H1 (cell line): ENCODE measurements at regions not wholly inside any gene's neighbourhood (a gene's known extent, or its start where the extent isn't known, plus 50 kb on each side); places are given as distances from the start of the nearest gene placed in this dataset.

Experiments
- CTCF ChIA-PET: fragments of 300-600 bp; sonication (Branson Sonifier 250); formaldehyde crosslinking; loops from one replicate; lab custom pipeline; 2021; ENCODE audit not compliant: partially characterized antibody; lab: Charles Lee
- POLR2A ChIA-PET: fragments of 300-600 bp; sonication (Branson Sonifier 250); formaldehyde crosslinking; loops from one replicate; lab custom pipeline; 2021; ENCODE audit warnings: inconsistent platforms; ENCODE audit not compliant: partially characterized antibody; lab: Charles Lee
- DNase-seq, 2 experiments: peaks; one replicate each; pipeline versions ENCODE4 v3.0.0 to v3.0.0-alpha.2; 2010 to 2022; ENCODE audit warnings: low spot score in 2 of 2, low read depth in 1 of 2, mixed read lengths in 1 of 2
- FAIRE-seq: peaks from 2 replicates; lab custom pipeline; 2011; peaks lifted over from hg19 to GRCh38; lab: Jason Lieb, UNC
- H2AFZ ChIP-seq: 2 replicates; pipeline ENCODE4 v1.8.1; 2012; ENCODE audit warnings: low read length, inconsistent platforms
- H2AK5ac ChIP-seq: 2 replicates; pipeline ENCODE4 v1.6.1; 2013; ENCODE audit warnings: low read depth, low read length
- H2BK120ac ChIP-seq: replicated peaks from 2 replicates; pipeline ENCODE3; 2013; ENCODE audit warnings: low read depth, low read length, inconsistent platforms
- H2BK12ac ChIP-seq: 2 replicates; pipeline ENCODE4 v1.6.1; 2013; ENCODE audit warnings: low read depth, low read length
- H2BK15ac ChIP-seq: 2 replicates; pipeline ENCODE4 v1.6.1; 2013; ENCODE audit warnings: low read length
- H2BK20ac ChIP-seq: 2 replicates; pipeline ENCODE4 v1.6.1; 2013; ENCODE audit warnings: low read length
- H2BK5ac ChIP-seq: 2 replicates; pipeline ENCODE4 v1.6.1; 2013; ENCODE audit warnings: low read depth, low read length
- H3K14ac ChIP-seq: 2 replicates; pipeline ENCODE4 v1.6.1; 2013; ENCODE audit warnings: inconsistent platforms; ENCODE audit not compliant: insufficient read length
- H3K18ac ChIP-seq: 2 replicates; pipeline ENCODE4 v1.6.1; 2013; ENCODE audit warnings: low read length; ENCODE audit errors: extremely low read depth
- H3K23ac ChIP-seq: 2 replicates; pipeline ENCODE4 v1.6.1; 2013; ENCODE audit warnings: inconsistent platforms; ENCODE audit not compliant: insufficient read length
- H3K23me2 ChIP-seq: 2 replicates; pipeline ENCODE4 v1.6.1; 2013; ENCODE audit warnings: low read depth, low read length
- H3K27ac ChIP-seq: 2 replicates; pipeline ENCODE4 v1.6.1; 2011; ENCODE audit warnings: low read depth, low read length, inconsistent platforms
- H3K27me3 ChIP-seq, 4 experiments: replicated peaks in 1 of 4; 1 replicate in 1 of 4; 2 replicates in 3 of 4; pipeline versions ENCODE4 v1.6.1 to v1.8.1; 2011 to 2013; ENCODE audit warnings: low read length in 3 of 4, mild to moderate bottlenecking in 3 of 4, inconsistent platforms in 2 of 4, mixed read lengths in 2 of 4, moderate library complexity in 1 of 4; ENCODE audit not compliant: control insufficient read depth in 3 of 4, insufficient read depth in 3 of 4; ENCODE audit errors: extremely low read depth in 1 of 4
- H3K36me3 ChIP-seq, 4 experiments: 2 replicates each; pipeline versions ENCODE4 v1.6.1 to v1.8.1; 2011 to 2013; ENCODE audit warnings: mild to moderate bottlenecking in 4 of 4, low read length in 3 of 4, moderate library complexity in 2 of 4, control low read depth in 1 of 4, inconsistent platforms in 1 of 4; ENCODE audit not compliant: insufficient read depth in 4 of 4, control insufficient read depth in 2 of 4
- H3K4ac ChIP-seq: replicated peaks from 2 replicates; pipeline ENCODE3; 2013; ENCODE audit warnings: low read length, low read depth, mixed read lengths, inconsistent platforms; ENCODE audit not compliant: insufficient read length
- H3K4me1 ChIP-seq, 4 experiments: replicated peaks in 1 of 4; 1 replicate in 1 of 4; 2 replicates in 3 of 4; pipeline versions ENCODE4 v1.6.1 to v1.8.1; 2011 to 2013; ENCODE audit warnings: low read length in 3 of 4, inconsistent platforms in 2 of 4, mixed read lengths in 1 of 4; ENCODE audit not compliant: insufficient read depth in 4 of 4, control insufficient read depth in 3 of 4
- H3K4me2 ChIP-seq, 2 experiments: 2 replicates each; pipeline versions ENCODE4 v1.6.1 to v1.8.1; 2011 to 2013; ENCODE audit warnings: low read depth in 2 of 2, low read length in 2 of 2, control low read depth in 1 of 2, inconsistent platforms in 1 of 2, mild to moderate bottlenecking in 1 of 2; ENCODE audit not compliant: insufficient read depth in 1 of 2
- H3K4me3 ChIP-seq, 4 experiments: fragments of 200-600, 300-600 bp in 1 of 4; sonication (generic), shearing (Covaris generic), sonication (Bioruptor Twin) in 1 of 4; 2 replicates each; pipeline versions ENCODE4 v1.5.1 to v1.8.1; 2011 to 2016; ENCODE audit warnings: low read length in 4 of 4, low read depth in 3 of 4, control low read depth in 2 of 4, inconsistent platforms in 2 of 4, mild to moderate bottlenecking in 2 of 4, mixed read lengths in 1 of 4, moderate library complexity in 1 of 4; ENCODE audit not compliant: insufficient read depth in 2 of 4; ENCODE audit errors: extremely low read depth in 1 of 4
- H3K56ac ChIP-seq: replicated peaks from 2 replicates; pipeline ENCODE3; 2013; ENCODE audit warnings: low read depth, mild to moderate bottlenecking, mixed read lengths, low read length, inconsistent platforms; ENCODE audit not compliant: insufficient read length
- H3K79me1 ChIP-seq: 2 replicates; pipeline ENCODE4 v1.6.1; 2013; ENCODE audit warnings: low read depth, low read length, control low read depth
- H3K79me2 ChIP-seq, 2 experiments: 2 replicates each; pipeline versions ENCODE4 v1.6.1 to v1.8.1; 2012 to 2013; ENCODE audit warnings: low read length in 2 of 2, mild to moderate bottlenecking in 2 of 2, inconsistent platforms in 1 of 2; ENCODE audit not compliant: insufficient read depth in 2 of 2, control insufficient read depth in 1 of 2
- H3K9ac ChIP-seq, 4 experiments: replicated peaks in 1 of 4; 1 replicate in 1 of 4; 2 replicates in 3 of 4; pipeline versions ENCODE4 v1.6.1 to v1.8.1; 2011 to 2013; ENCODE audit warnings: low read depth in 3 of 4, low read length in 3 of 4, control low read depth in 2 of 4, mild to moderate bottlenecking in 2 of 4, moderate library complexity in 2 of 4, inconsistent platforms in 1 of 4; ENCODE audit errors: extremely low read depth in 1 of 4
- H3K9me3 ChIP-seq, 2 experiments: 2 replicates each; pipeline versions ENCODE4 v1.6.1 to v1.8.1; 2012 to 2013; ENCODE audit warnings: mild to moderate bottlenecking in 2 of 2, moderate library complexity in 2 of 2, control low read depth in 1 of 2, inconsistent platforms in 1 of 2, low read depth in 1 of 2, low read length in 1 of 2, mixed read lengths in 1 of 2; ENCODE audit not compliant: insufficient read depth in 2 of 2
- H4K20me1 ChIP-seq, 2 experiments: replicated peaks in 1 of 2; 2 replicates each; pipeline versions ENCODE3 to v1.8.1; 2011 to 2013; ENCODE audit warnings: inconsistent platforms in 2 of 2, low read length in 2 of 2, mild to moderate bottlenecking in 1 of 2; ENCODE audit not compliant: insufficient read depth in 2 of 2, control insufficient read depth in 1 of 2
- H4K5ac ChIP-seq: 2 replicates; pipeline ENCODE4 v1.6.1; 2013; ENCODE audit warnings: low read length, low read depth, mixed read lengths, inconsistent platforms; ENCODE audit not compliant: insufficient read length
- H4K8ac ChIP-seq: 2 replicates; pipeline ENCODE4 v1.8.0; 2013; ENCODE audit warnings: mild to moderate bottlenecking, moderate library complexity, low read length, inconsistent platforms; ENCODE audit not compliant: insufficient read depth; ENCODE audit errors: extremely low read depth
- H4K91ac ChIP-seq: replicated peaks from 2 replicates; pipeline ENCODE3; 2013; ENCODE audit warnings: low read length, mixed read lengths, inconsistent platforms; ENCODE audit not compliant: insufficient read length
- BACH1 ChIP-seq: IDR thresholded peaks from 2 replicates; pipeline ENCODE4 v1.6.1; 2012; ENCODE audit warnings: low read length, improper control_type of control experiment
- CEBPB ChIP-seq: IDR thresholded peaks from 2 replicates; pipeline ENCODE4 v1.6.1; 2012; ENCODE audit warnings: low read depth, low read length
- CHD1 ChIP-seq: IDR thresholded peaks from 2 replicates; pipeline ENCODE4 v1.6.1; 2012; ENCODE audit warnings: low read depth, low read length, improper control_type of control experiment
- CTCF ChIP-seq, 3 experiments: IDR thresholded peaks; 1 replicate in 2 of 3; 2 replicates in 1 of 3; pipeline versions ENCODE4 v1.5.1 to v1.6.1; 2011; ENCODE audit warnings: low read length in 3 of 3, mild to moderate bottlenecking in 3 of 3, inconsistent platforms in 2 of 3, low read depth in 1 of 3, moderate library complexity in 1 of 3; ENCODE audit not compliant: insufficient read depth in 1 of 3; ENCODE audit errors: control extremely low read depth in 1 of 3
- E2F6 ChIP-seq: IDR thresholded peaks from 2 replicates; pipeline ENCODE4 v1.6.1; 2012; ENCODE audit warnings: inconsistent platforms
- HDAC6 ChIP-seq: IDR thresholded peaks from one replicate; pipeline ENCODE4 v1.7.1; 2012; ENCODE audit warnings: low read depth, mild to moderate bottlenecking, inconsistent platforms, low read length, moderate library complexity
- KDM1A ChIP-seq: fragments of 200-600, 300-600 bp; sonication (generic); IDR thresholded peaks from 2 replicates; pipeline ENCODE4 v1.7.1; 2016; ENCODE audit warnings: mild to moderate bottlenecking, low read length, borderline replicate concordance
- SAP30 ChIP-seq: fragments of 300-600 bp; sonication (generic); IDR thresholded peaks from 2 replicates; pipeline ENCODE4 v1.7.1; 2012; ENCODE audit warnings: low read length, moderate library complexity, mild to moderate bottlenecking, inconsistent platforms; ENCODE audit not compliant: insufficient read depth, insufficient replicate concordance
- SIN3A ChIP-seq, 2 experiments: IDR thresholded peaks in 1 of 2; conservative IDR thresholded peaks in 1 of 2; 2 replicates each; pipeline ENCODE4 v1.6.1; 2011 to 2012; ENCODE audit warnings: low read length in 2 of 2, improper control_type of control experiment in 1 of 2, low read depth in 1 of 2, mild to moderate bottlenecking in 1 of 2
- SRF ChIP-seq: IDR thresholded peaks from 2 replicates; pipeline ENCODE4 v1.6.1; 2011; ENCODE audit warnings: mild to moderate bottlenecking, low read depth, low read length, moderate library complexity
- TAF1 ChIP-seq: IDR thresholded peaks from 2 replicates; pipeline ENCODE4 v1.6.1; 2011; ENCODE audit warnings: mild to moderate bottlenecking, low read depth, low read length
- TCF12 ChIP-seq: IDR thresholded peaks from 2 replicates; pipeline ENCODE4 v1.6.1; 2011; ENCODE audit warnings: low read depth, mild to moderate bottlenecking, low read length
- WGBS, 2 experiments: shearing (Covaris generic) in 1 of 2; methylation state at CpG; one replicate each; pipeline versions ENCODE4 v1.1.6 to v1.1.7; 2013 to 2015; ENCODE audit warnings: low lambda C conversion rate in 2 of 2, mixed read lengths in 2 of 2, inconsistent platforms in 1 of 2, low coverage in 1 of 2, missing lambda C conversion rate in 1 of 2; ENCODE audit not compliant: insufficient replicate concordance in 2 of 2, insufficient coverage in 1 of 2, insufficient read length in 1 of 2; ENCODE audit errors: extremely low coverage in 1 of 2, missing lambda C conversion rate in 1 of 2; 5-methylcytosine and 5-hydroxymethylcytosine counted together

- Histone ChIP-seq H3K9ac (no peak overlapping the region), H2BK15ac (no peak overlapping the region), H3K36me3 (no peaks in the 10 kb centered on the region), H3K23me2 (no peaks in the 10 kb centered on the region), H3K4me2 (no peak overlapping the region), H3K18ac (no peak overlapping the region), H2AK5ac (no peak overlapping the region), H3K4me3 (no peak overlapping the region), H3K9me3 (no peaks in the 10 kb centered on the region), H2AFZ (no peak overlapping the region), H2BK120ac (no peak overlapping the region), H3K23ac (no peak overlapping the region), H4K8ac (no peak overlapping the region), H3K14ac (no peak overlapping the region), H3K79me1 (no peaks in the 10 kb centered on the region), H2BK12ac (no peak overlapping the region), H3K27ac (no peak overlapping the region), H3K4me1 (no peaks in the 10 kb centered on the region), H4K91ac (no peak overlapping the region), H3K27me3 (no peaks in the 10 kb centered on the region), H4K5ac (no peak overlapping the region), H3K4ac (no peak overlapping the region), H2BK20ac (no peak overlapping the region), H3K79me2 (no peaks in the 10 kb centered on the region), H2BK5ac (no peak overlapping the region), H3K56ac (no peak overlapping the region), H4K20me1 (no peaks in the 10 kb centered on the region)
- 93% methylated on average over 1 of the region's 1 CpG; no CpG with 5 or more reads in 1 of the 2 experiments for WGBS, 2 experiments
- FAIRE-seq: no peak
- CTCF ChIA-PET: no interaction called here
- no peak for DNase-seq
- POLR2A ChIA-PET: interaction anchor here (0.5 kb wide), 1 partner anchor 130 kb away, joined by 3 read pairs; no protein-coding TSS in a partner anchor
- TF ChIP-seq HDAC6 (no peak), TCF12 (no peak), SAP30 (no peak), SIN3A (conservative IDR thresholded peaks at IDR 0.05 in 1 of 2, IDR thresholded peaks at IDR 0.05 in 1 of 2; ENCODE audit: low read depth in 1 of 2, low read length in 2 of 2) (no peak), SRF (no peak), E2F6 (no peak), CTCF (IDR thresholded peaks at IDR 0.05; ENCODE audit: control extremely low read depth in 1 of 3, insufficient read depth in 1 of 3, low read depth in 1 of 3, low read length in 3 of 3) (no peak), KDM1A (no peak; the same call in 1 of the 2 replicates), CHD1 (no peak), BACH1 (no peak), TAF1 (no peak), CEBPB (no peak)
Observed at GRCh38 chr6:47383360-47383759, 73.7 kb upstream of the TNFRSF21 start.
